ENCODE measurements at regions not wholly inside any gene's neighbourhood (a gene's known extent, or its start where the extent isn't known, plus 50 kb on each side); places are given as distances from the start of the nearest gene placed in this dataset.

- no peak overlapping the region for H3K4me3 ChIP-seq (ENCODE audit: low read depth in 1 of 3, low read length in 3 of 3)
- no peak for DNase-seq (ENCODE audit: low spot score)
- H3K9ac ChIP-seq (ENCODE audit: low read depth in 1 of 2, low read length in 2 of 2): no peak overlapping the region
These were observed 128.8 kb upstream of the SLC1A4 start for GRCh38 chr2:64860276-64860885.

More at GRCh38 chr2:64860276-64860885, 128.8 kb upstream of the SLC1A4 start:
- Histone ChIP-seq H3K4me1 (ENCODE audit: control insufficient read depth in 4 of 4, insufficient read depth in 4 of 4, low read length in 3 of 4) (peaks cover 0 to 17% (median 9%) of the 10 kb centered on the region in 4 donors), H3K9me3 (ENCODE audit: control insufficient read depth in 4 of 4, low read length in 3 of 4) (no peaks in the 10 kb centered on the region), H3K27me3 (ENCODE audit: control insufficient read depth in 4 of 4, insufficient read depth in 4 of 4, low read length in 3 of 4) (no peaks in the 10 kb centered on the region), H3K27ac (ENCODE audit: low read depth in 1 of 2, low read length in 2 of 2) (peak overlapping the region; percentile 61 to 78), H3K36me3 (ENCODE audit: control insufficient read depth in 4 of 4, insufficient read depth in 3 of 4, low read depth in 1 of 4, low read length in 3 of 4) (no peaks in the 10 kb centered on the region)
- TF ChIP-seq SP1 (IDR thresholded peaks at IDR 0.05) (no peak), ATF3 (IDR thresholded peaks at IDR 0.05) (no peak), RAD21 (IDR thresholded peaks at IDR 0.05) (no peak), FOXA2 (IDR thresholded peaks at IDR 0.05) (no peak), NR2F2 (IDR thresholded peaks at IDR 0.05) (no peak), YY1 (IDR thresholded peaks at IDR 0.05) (no peak), FOXA1 (IDR thresholded peaks at IDR 0.05) (no peak), MAX (IDR thresholded peaks at IDR 0.05) (no peak), EGR1 (IDR thresholded peaks at IDR 0.05; ENCODE audit: low read depth in 2 of 2) (no peak), RXRA (IDR thresholded peaks at IDR 0.05) (no peak), HNF4A (conservative IDR thresholded peaks at IDR 0.05) (no peak), REST (IDR thresholded peaks at IDR 0.05) (no peak), ZBTB33 (IDR thresholded peaks at IDR 0.05) (no peak), CTCF (IDR thresholded peaks at IDR 0.05; ENCODE audit: low read depth, low read length, missing input control) (no peak), GABPA (IDR thresholded peaks at IDR 0.05 in 1 of 2, conservative IDR thresholded peaks at IDR 0.05 in 1 of 2) (no peak), JUND (IDR thresholded peaks at IDR 0.05) (no peak), TAF1 (conservative IDR thresholded peaks at IDR 0.05) (no peak), HNF4G (IDR thresholded peaks at IDR 0.05) (no peak)
- WGBS: 84% methylated on average over 12 of the region's 12 CpGs

Measured in liver (tissue), 8 donors.